Astrocyte (in vitro differentiated cells and primary cell): ENCODE measurements at regions not wholly inside any gene's neighbourhood (a gene's known extent, or its start where the extent isn't known, plus 50 kb on each side); places are given as distances from the start of the nearest gene placed in this dataset.
A peak's percentile ranks its signal among the peaks of the same experiment; 100 is the strongest.

Source experiments
- DNase-seq: peaks from one replicate; pipeline ENCODE4 v3.0.0-alpha.2; 2010; ENCODE audit warnings: low read depth
- FAIRE-seq: peaks from 2 replicates; lab custom pipeline; 2011; peaks lifted over from hg19 to GRCh38; lab: Jason Lieb, UNC
- H2AFZ ChIP-seq: 2 replicates; pipeline ENCODE4 v1.6.0; 2012; ENCODE audit warnings: low read depth, low read length, inconsistent platforms
- H3K27ac ChIP-seq: 2 replicates; pipeline ENCODE4 v1.5.1; 2011; ENCODE audit warnings: low read depth, low read length, inconsistent platforms
- H3K27me3 ChIP-seq: 2 replicates; pipeline ENCODE4 v1.6.0; 2011; ENCODE audit warnings: low read length, inconsistent platforms; ENCODE audit not compliant: insufficient read depth
- H3K36me3 ChIP-seq: 2 replicates; pipeline ENCODE4 v1.5.1; 2011; ENCODE audit warnings: low read length, inconsistent platforms; ENCODE audit not compliant: insufficient read depth
- H3K4me1 ChIP-seq: 2 replicates; pipeline ENCODE4 v1.5.1; 2011; ENCODE audit warnings: low read length, inconsistent platforms; ENCODE audit not compliant: insufficient read depth
- H3K4me2 ChIP-seq: 2 replicates; pipeline ENCODE4 v1.6.0; 2012; ENCODE audit warnings: low read length, inconsistent platforms
- H3K4me3 ChIP-seq: 2 replicates; pipeline ENCODE4 v1.5.1; 2011; ENCODE audit warnings: low read depth, mild to moderate bottlenecking, low read length, inconsistent platforms; ENCODE audit not compliant: insufficient read depth
- H3K79me2 ChIP-seq: 2 replicates; pipeline ENCODE4 v1.6.0; 2012; ENCODE audit warnings: mild to moderate bottlenecking, low read length, inconsistent platforms; ENCODE audit not compliant: insufficient read depth
- H3K9ac ChIP-seq: 2 replicates; pipeline ENCODE4 v1.6.0; 2012; ENCODE audit warnings: mild to moderate bottlenecking, low read length, inconsistent platforms
- H3K9me3 ChIP-seq: 2 replicates; pipeline ENCODE4 v1.5.1; 2012; ENCODE audit warnings: low read depth, mild to moderate bottlenecking, low read length, inconsistent platforms; ENCODE audit not compliant: insufficient read depth
- H4K20me1 ChIP-seq: 2 replicates; pipeline ENCODE4 v1.6.0; 2012; ENCODE audit warnings: low read length, inconsistent platforms; ENCODE audit not compliant: insufficient read depth
- H3K27ac Mint-ChIP-seq: one replicate; pipeline ENCODE4 v1.8.0; 2021; ENCODE audit warnings: mild to moderate bottlenecking, mixed read lengths; ENCODE audit not compliant: unreplicated experiment
- H3K27me3 Mint-ChIP-seq: one replicate; pipeline ENCODE4 v1.8.0; 2021; ENCODE audit warnings: low read depth, mixed read lengths; ENCODE audit not compliant: unreplicated experiment
- H3K36me3 Mint-ChIP-seq: one replicate; pipeline ENCODE4 v1.8.0; 2021; ENCODE audit warnings: low read depth, mixed read lengths; ENCODE audit not compliant: unreplicated experiment
- H3K4me1 Mint-ChIP-seq: one replicate; pipeline ENCODE4 v1.8.0; 2021; ENCODE audit warnings: low read depth, mixed read lengths; ENCODE audit not compliant: unreplicated experiment
- H3K4me3 Mint-ChIP-seq: one replicate; pipeline ENCODE4 v1.8.0; 2021; ENCODE audit warnings: mild to moderate bottlenecking, moderate library complexity, mixed read lengths; ENCODE audit not compliant: unreplicated experiment
- H3K9me3 Mint-ChIP-seq: one replicate; pipeline ENCODE4 v1.8.0; 2021; ENCODE audit warnings: mild to moderate bottlenecking, mixed read lengths; ENCODE audit not compliant: unreplicated experiment
- CTCF ChIP-seq: IDR thresholded peaks from 2 replicates; pipeline ENCODE4 v1.5.1; 2011; ENCODE audit warnings: low read depth, mild to moderate bottlenecking, inconsistent platforms, low read length, moderate library complexity; ENCODE audit not compliant: insufficient read depth
- EZH2 ChIP-seq: IDR thresholded peaks from 2 replicates; pipeline ENCODE4 v1.6.1; 2012; ENCODE audit warnings: mild to moderate bottlenecking, low read length, inconsistent platforms; ENCODE audit not compliant: insufficient read depth

DNA sequence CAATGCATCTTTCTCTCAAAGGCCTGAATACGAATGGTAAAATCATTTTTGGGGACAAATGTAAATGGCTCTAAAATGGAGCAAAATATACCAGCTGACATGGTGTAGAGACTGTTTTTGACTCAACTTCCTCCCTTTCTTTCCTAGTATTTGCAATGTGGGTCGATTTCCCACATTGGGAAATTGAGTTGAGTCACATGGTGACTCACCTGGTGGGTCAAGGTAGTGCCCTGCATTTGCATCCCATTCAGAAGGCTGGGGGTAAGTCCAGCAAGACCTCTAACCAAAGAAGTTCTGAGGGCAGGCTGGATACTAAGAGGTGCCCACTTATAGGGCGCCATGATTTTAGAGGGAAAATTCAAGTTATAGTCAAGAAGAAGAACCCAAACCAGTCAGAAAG is 179.6 kb upstream of the MPDZ start:
- no peaks in the 10 kb centered on the region for H3K79me2 ChIP-seq
- H3K36me3 ChIP-seq: no peaks in the 10 kb centered on the region
- DNase-seq (no peak), FAIRE-seq (no peak)
- H4K20me1 ChIP-seq: no peaks in the 10 kb centered on the region
- Mint-ChIP-seq H3K27ac (no peak overlapping the region), H3K9me3 (no peaks in the 10 kb centered on the region), H3K4me3 (no peak overlapping the region), H3K27me3 (peaks cover 2% of the 10 kb centered on the region), H3K4me1 (no peaks in the 10 kb centered on the region), H3K36me3 (no peaks in the 10 kb centered on the region)
- no peak overlapping the region for H3K4me3 ChIP-seq
- H2AFZ ChIP-seq: no peak overlapping the region
- no peaks in the 10 kb centered on the region for H3K9me3 ChIP-seq
- H3K4me1 ChIP-seq: no peaks in the 10 kb centered on the region
- H3K4me2 ChIP-seq: no peak overlapping the region
- TF ChIP-seq EZH2: no peak
- TF ChIP-seq CTCF: no peak
- H3K9ac ChIP-seq: no peak overlapping the region
- peaks cover 10% of the 10 kb centered on the region for H3K27me3 ChIP-seq
- H3K27ac ChIP-seq: no peak overlapping the region

DNA sequence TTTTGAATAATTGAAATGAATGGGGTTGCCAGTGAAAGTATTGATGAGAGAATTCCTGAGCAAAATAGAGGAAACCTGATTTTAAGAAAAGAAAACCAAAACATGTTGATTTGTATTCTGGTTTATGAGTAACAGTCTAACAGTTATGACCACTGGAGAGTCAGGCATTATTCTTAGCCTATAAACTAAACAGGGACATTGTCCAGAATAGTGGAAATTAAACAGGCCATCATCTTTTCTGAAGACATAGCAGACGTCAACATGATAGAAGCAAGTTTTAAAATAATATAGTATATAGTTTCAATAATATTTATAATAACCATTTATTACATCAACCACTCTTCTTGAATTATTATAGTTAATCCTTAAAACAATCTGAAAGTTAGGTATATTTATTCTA is 178.3 kb upstream of the MPDZ start:
- H3K4me1 ChIP-seq: no peaks in the 10 kb centered on the region
- no peak overlapping the region for H3K4me2 ChIP-seq
- H3K9ac ChIP-seq: no peak overlapping the region
- Mint-ChIP-seq H3K4me3 (no peak overlapping the region), H3K27me3 (peaks cover 2% of the 10 kb centered on the region), H3K4me1 (no peaks in the 10 kb centered on the region), H3K36me3 (no peaks in the 10 kb centered on the region), H3K27ac (no peak overlapping the region), H3K9me3 (no peaks in the 10 kb centered on the region)
- FAIRE-seq (no peak), DNase-seq (no peak)
- no peaks in the 10 kb centered on the region for H3K9me3 ChIP-seq
- no peaks in the 10 kb centered on the region for H3K79me2 ChIP-seq
- H3K36me3 ChIP-seq: no peaks in the 10 kb centered on the region
- no peaks in the 10 kb centered on the region for H4K20me1 ChIP-seq
- TF ChIP-seq EZH2: no peak
- no peak for TF ChIP-seq CTCF
- H2AFZ ChIP-seq: no peak overlapping the region
- no peak overlapping the region for H3K4me3 ChIP-seq
- no peak overlapping the region for H3K27ac ChIP-seq
- peaks cover 10% of the 10 kb centered on the region for H3K27me3 ChIP-seq

GRCh38 chr9:13450723-13451122 is 171.2 kb upstream of the MPDZ start:
- Histone ChIP-seq H3K4me3 (no peak overlapping the region), H3K27me3 (peaks cover under 1% of the 10 kb centered on the region), H3K79me2 (no peaks in the 10 kb centered on the region), H4K20me1 (no peaks in the 10 kb centered on the region), H3K9me3 (no peaks in the 10 kb centered on the region), H2AFZ (no peak overlapping the region), H3K36me3 (no peaks in the 10 kb centered on the region), H3K27ac (no peak overlapping the region), H3K4me2 (no peak overlapping the region), H3K4me1 (no peaks in the 10 kb centered on the region), H3K9ac (no peak overlapping the region)
- H3K4me3 Mint-ChIP-seq: no peak overlapping the region
- H3K27ac Mint-ChIP-seq: no peak overlapping the region
- TF ChIP-seq CTCF (no peak), EZH2 (no peak)
- peak; percentile 35 for DNase-seq
- H3K4me1 Mint-ChIP-seq: no peaks in the 10 kb centered on the region
- no peak for FAIRE-seq
- H3K9me3 Mint-ChIP-seq: no peaks in the 10 kb centered on the region
- no peaks in the 10 kb centered on the region for H3K27me3 Mint-ChIP-seq
- H3K36me3 Mint-ChIP-seq: no peaks in the 10 kb centered on the region
